ENCODE measurements at regions not wholly inside any gene's neighbourhood (a gene's known extent, or its start where the extent isn't known, plus 50 kb on each side); places are given as distances from the start of the nearest gene placed in this dataset.
"Not testable (repeated sequence)": the region's sequence is repeated elsewhere in the genome, so short reads cannot be mapped to it uniquely, and the experiment has no call there.

DNA sequence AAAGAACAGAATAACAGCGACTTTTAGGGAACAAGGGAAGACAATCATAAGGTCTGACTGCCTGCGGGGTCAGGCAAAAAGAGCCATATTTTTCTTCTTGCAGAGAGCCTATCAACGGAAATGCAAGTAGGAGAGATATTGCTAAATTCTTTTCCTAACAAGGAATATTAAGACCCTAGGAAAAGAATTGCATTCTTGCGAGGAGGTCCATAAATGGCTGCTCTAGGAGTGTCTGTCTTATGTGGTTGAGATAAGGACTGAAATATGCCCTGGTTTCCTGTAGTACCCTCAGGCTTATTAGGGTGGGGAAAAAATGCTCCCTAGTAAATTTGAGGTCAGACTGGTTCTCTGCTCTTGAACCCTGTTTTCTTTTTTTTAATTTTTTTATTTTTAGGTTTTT lies 81.7 kb downstream of the VCAM1 start:
- H3K27me3 ChIP-seq (ENCODE audit: insufficient read depth, low read length); H3K27ac ChIP-seq (ENCODE audit: low read depth, low read length); CTCF ChIA-PET (ENCODE audit: partially characterized antibody); H3K4me1 Mint-ChIP-seq; H3K4me1 ChIP-seq (ENCODE audit: insufficient read depth, low read length); H3K4me3 Mint-ChIP-seq; H3K36me3 ChIP-seq (ENCODE audit: insufficient read depth, low read length); intact Hi-C loops (cut with micrococcal nuclease); POLR2A ChIA-PET (ENCODE audit: partially characterized antibody); H3K27ac Mint-ChIP-seq; H3K36me3 Mint-ChIP-seq; DNase-seq; H3K4me3 ChIP-seq (ENCODE audit: low read length in 2 of 2); H3K9me3 ChIP-seq (ENCODE audit: control insufficient read depth in 1 of 2, low read length in 2 of 2): not testable (repeated sequence)
- peaks cover 0 to 22% (median 12%) of the 10 kb centered on the region in 8 donors for H3K9me3 Mint-ChIP-seq
- H3K27me3 Mint-ChIP-seq: peaks cover 16 to 22% of the 10 kb centered on the region in 2 donors

DNA sequence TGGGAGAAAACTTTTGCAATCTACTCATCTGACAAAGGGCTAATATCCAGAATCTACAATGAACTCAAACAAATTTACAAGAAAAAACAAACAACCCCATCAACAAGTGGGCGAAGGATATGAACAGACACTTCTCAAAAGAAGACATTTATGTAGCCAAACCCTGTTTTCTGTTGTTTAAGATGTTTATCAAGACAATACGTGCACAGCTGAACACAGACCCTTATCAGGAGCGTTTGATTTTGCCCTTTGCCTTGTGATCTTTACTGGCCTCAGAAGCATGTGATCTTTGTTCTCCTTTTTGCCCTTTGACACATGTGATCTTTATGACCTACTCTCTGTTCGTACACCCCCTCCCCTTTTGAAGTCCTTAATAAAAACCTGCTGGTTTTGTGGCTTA lies 83.7 kb downstream of the VCAM1 start:
- H3K4me3 ChIP-seq (ENCODE audit: low read length in 2 of 2); CTCF ChIA-PET (ENCODE audit: partially characterized antibody); DNase-seq; H3K36me3 ChIP-seq (ENCODE audit: insufficient read depth, low read length); H3K4me3 Mint-ChIP-seq; H3K36me3 Mint-ChIP-seq; H3K27me3 ChIP-seq (ENCODE audit: insufficient read depth, low read length); H3K27ac ChIP-seq (ENCODE audit: low read depth, low read length); H3K27ac Mint-ChIP-seq; intact Hi-C loops (cut with micrococcal nuclease); H3K9me3 ChIP-seq (ENCODE audit: control insufficient read depth in 1 of 2, low read length in 2 of 2); H3K4me1 ChIP-seq (ENCODE audit: insufficient read depth, low read length); POLR2A ChIA-PET (ENCODE audit: partially characterized antibody); H3K4me1 Mint-ChIP-seq: not testable (repeated sequence)
- peaks cover 0 to 22% (median 12%) of the 10 kb centered on the region in 8 donors for H3K9me3 Mint-ChIP-seq
- peaks cover 18 to 20% of the 10 kb centered on the region in 2 donors for H3K27me3 Mint-ChIP-seq

DNA sequence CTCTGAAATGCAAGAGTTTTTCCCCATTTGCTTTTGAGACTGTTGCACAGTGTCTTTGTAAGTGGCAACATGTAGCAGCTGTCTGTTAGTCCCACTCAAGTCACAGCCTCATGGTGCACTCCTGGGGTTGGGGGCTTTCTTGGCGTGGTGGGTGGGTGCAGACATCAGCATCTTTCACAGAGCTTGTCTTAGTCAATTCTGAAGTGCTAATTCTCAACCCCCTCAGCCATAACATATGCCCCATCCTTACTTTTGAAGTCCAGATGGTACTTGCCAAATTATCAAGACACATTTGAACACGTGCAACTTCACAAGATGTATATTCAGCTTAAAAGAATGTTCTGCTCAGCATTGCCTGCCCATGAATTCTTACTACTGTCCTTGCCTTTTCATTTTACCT lies 87.1 kb downstream of the VCAM1 start:
- Histone ChIP-seq H3K27me3 (ENCODE audit: insufficient read depth, low read length) (peaks cover 2% of the 10 kb centered on the region), H3K27ac (ENCODE audit: low read depth, low read length) (no peak overlapping the region), H3K4me1 (ENCODE audit: insufficient read depth, low read length) (no peaks in the 10 kb centered on the region), H3K36me3 (ENCODE audit: insufficient read depth, low read length) (no peaks in the 10 kb centered on the region), H3K9me3 (ENCODE audit: control insufficient read depth in 1 of 2, low read length in 2 of 2) (no peaks in the 10 kb centered on the region), H3K4me3 (ENCODE audit: low read length in 2 of 2) (no peak overlapping the region)
- no peak overlapping the region for H3K27ac Mint-ChIP-seq
- H3K4me3 Mint-ChIP-seq: no peak overlapping the region
- no peaks in the 10 kb centered on the region for H3K4me1 Mint-ChIP-seq
- CTCF ChIA-PET (ENCODE audit: partially characterized antibody): no interaction called here
- POLR2A ChIA-PET (ENCODE audit: partially characterized antibody): no interaction called here
- H3K9me3 Mint-ChIP-seq: peaks cover 0 to 8% (median 3%) of the 10 kb centered on the region in 8 donors
- H3K36me3 Mint-ChIP-seq: no peaks in the 10 kb centered on the region
- peaks cover 22 to 26% of the 10 kb centered on the region in 2 donors for H3K27me3 Mint-ChIP-seq
- no peak for DNase-seq
- intact Hi-C loops (cut with micrococcal nuclease): no loop called here

DNA sequence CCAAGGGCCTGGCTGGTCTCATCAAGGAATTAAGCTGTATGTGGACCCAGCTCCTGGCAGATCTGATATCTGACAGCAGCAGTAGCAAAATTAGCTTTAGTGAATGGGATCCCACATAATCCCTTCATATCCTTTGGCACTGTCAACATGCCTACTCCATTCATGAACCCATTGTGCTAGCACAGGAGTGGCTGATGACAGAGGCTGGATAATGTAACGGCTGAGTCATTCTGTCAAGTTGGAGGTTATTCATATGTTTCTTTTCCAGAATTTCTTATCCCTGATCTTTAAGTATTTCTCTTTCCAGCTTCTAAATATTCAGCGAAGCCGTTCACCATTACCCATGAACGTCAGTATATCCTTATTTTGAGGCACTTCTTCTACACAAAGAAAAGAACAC lies 84.3 kb downstream of the EXTL2 start:
- Histone ChIP-seq H3K4me1 (ENCODE audit: insufficient read depth, low read length) (no peaks in the 10 kb centered on the region), H3K9me3 (ENCODE audit: control insufficient read depth in 1 of 2, low read length in 2 of 2) (no peaks in the 10 kb centered on the region), H3K36me3 (ENCODE audit: insufficient read depth, low read length) (no peaks in the 10 kb centered on the region), H3K4me3 (ENCODE audit: low read length in 2 of 2) (no peak overlapping the region), H3K27ac (ENCODE audit: low read depth, low read length) (no peak overlapping the region), H3K27me3 (ENCODE audit: insufficient read depth, low read length) (peaks cover 7% of the 10 kb centered on the region)
- no peak overlapping the region for H3K4me3 Mint-ChIP-seq
- H3K27me3 Mint-ChIP-seq: peaks cover 22 to 29% of the 10 kb centered on the region in 2 donors
- peaks cover 0 to 2% (median 0%) of the 10 kb centered on the region in 8 donors for H3K9me3 Mint-ChIP-seq
- intact Hi-C loops (cut with micrococcal nuclease): no loop called here
- peaks cover 0 to 8% (median 3%) of the 10 kb centered on the region in 4 donors for H3K4me1 Mint-ChIP-seq
- POLR2A ChIA-PET (ENCODE audit: partially characterized antibody): no interaction called here
- no peaks in the 10 kb centered on the region for H3K36me3 Mint-ChIP-seq
- H3K27ac Mint-ChIP-seq: no peak overlapping the region
- CTCF ChIA-PET (ENCODE audit: partially characterized antibody): no interaction called here
- no peak for DNase-seq

DNA sequence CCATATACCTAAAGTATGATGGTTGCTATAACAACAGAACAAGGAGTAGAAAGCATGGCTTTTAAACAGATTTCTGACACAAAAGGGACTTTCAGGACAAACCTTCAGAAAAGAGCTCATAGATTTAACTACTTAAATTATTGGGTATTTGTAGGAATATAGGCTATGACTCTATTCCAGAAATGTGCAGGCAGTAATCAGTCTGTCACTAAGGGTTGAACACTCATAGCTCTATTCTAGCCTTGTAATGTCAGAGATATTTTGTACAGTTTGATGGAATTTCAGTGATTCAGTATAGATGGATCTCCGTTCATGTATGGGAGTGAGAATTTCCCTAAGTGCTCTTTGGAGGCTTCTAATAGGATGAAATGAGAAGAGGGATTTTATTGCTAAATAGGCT lies 82.8 kb downstream of the EXTL2 start:
- H3K4me3 ChIP-seq (ENCODE audit: low read length in 2 of 2): no peak overlapping the region
- peaks cover 11 to 20% of the 10 kb centered on the region in 2 donors for H3K27me3 Mint-ChIP-seq
- intact Hi-C loops (cut with micrococcal nuclease): no loop called here
- H3K9me3 ChIP-seq (ENCODE audit: control insufficient read depth in 1 of 2, low read length in 2 of 2): no peaks in the 10 kb centered on the region
- ChIA-PET POLR2A (ENCODE audit: partially characterized antibody) (no interaction called here), CTCF (ENCODE audit: partially characterized antibody) (no interaction called here)
- H3K4me1 Mint-ChIP-seq: peaks cover 0 to 8% (median 3%) of the 10 kb centered on the region in 4 donors
- DNase-seq: no peak
- no peak overlapping the region for H3K27ac Mint-ChIP-seq
- H3K4me3 Mint-ChIP-seq: no peak overlapping the region
- peaks cover 0 to 2% (median 0%) of the 10 kb centered on the region in 8 donors for H3K9me3 Mint-ChIP-seq
- peaks cover 7% of the 10 kb centered on the region for H3K27me3 ChIP-seq (ENCODE audit: insufficient read depth, low read length)
- no peaks in the 10 kb centered on the region for H3K4me1 ChIP-seq (ENCODE audit: insufficient read depth, low read length)
- H3K27ac ChIP-seq (ENCODE audit: low read depth, low read length): no peak overlapping the region
- H3K36me3 ChIP-seq (ENCODE audit: insufficient read depth, low read length): no peaks in the 10 kb centered on the region
- H3K36me3 Mint-ChIP-seq: no peaks in the 10 kb centered on the region

DNA sequence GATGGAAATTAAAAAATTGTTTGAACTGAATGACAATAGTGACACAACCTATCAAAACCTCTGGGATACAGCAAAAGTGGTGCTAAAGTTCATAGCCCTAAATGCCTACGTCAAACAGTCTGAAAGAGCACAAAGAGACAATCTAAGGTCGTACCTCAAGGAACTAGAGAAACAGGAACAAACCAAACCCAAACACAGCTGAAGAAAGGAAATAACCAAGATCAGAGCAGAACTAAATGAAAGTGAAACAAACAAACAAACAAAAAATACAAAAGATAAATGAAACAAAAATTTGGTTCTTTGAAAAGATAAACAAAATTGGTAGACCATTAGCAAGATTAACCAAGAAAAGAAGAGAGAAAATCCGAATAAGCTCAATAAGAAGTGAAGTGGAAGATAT lies 79.7 kb downstream of the EXTL2 start:
- H3K9me3 ChIP-seq (ENCODE audit: control insufficient read depth in 1 of 2, low read length in 2 of 2); DNase-seq; H3K36me3 ChIP-seq (ENCODE audit: insufficient read depth, low read length); CTCF ChIA-PET (ENCODE audit: partially characterized antibody); H3K27me3 ChIP-seq (ENCODE audit: insufficient read depth, low read length); H3K4me1 ChIP-seq (ENCODE audit: insufficient read depth, low read length); H3K36me3 Mint-ChIP-seq; H3K4me3 ChIP-seq (ENCODE audit: low read length in 2 of 2); H3K9me3 Mint-ChIP-seq; intact Hi-C loops (cut with micrococcal nuclease); H3K4me1 Mint-ChIP-seq; POLR2A ChIA-PET (ENCODE audit: partially characterized antibody); H3K27ac ChIP-seq (ENCODE audit: low read depth, low read length): not testable (repeated sequence)
- Mint-ChIP-seq H3K4me3 (peak overlapping the region in 2 of 8 donors; percentile 1 to 3), H3K27me3 (peaks cover 13 to 21% of the 10 kb centered on the region in 2 donors), H3K27ac (peak overlapping the region in 1 of 7 donors; percentile 3)

DNA sequence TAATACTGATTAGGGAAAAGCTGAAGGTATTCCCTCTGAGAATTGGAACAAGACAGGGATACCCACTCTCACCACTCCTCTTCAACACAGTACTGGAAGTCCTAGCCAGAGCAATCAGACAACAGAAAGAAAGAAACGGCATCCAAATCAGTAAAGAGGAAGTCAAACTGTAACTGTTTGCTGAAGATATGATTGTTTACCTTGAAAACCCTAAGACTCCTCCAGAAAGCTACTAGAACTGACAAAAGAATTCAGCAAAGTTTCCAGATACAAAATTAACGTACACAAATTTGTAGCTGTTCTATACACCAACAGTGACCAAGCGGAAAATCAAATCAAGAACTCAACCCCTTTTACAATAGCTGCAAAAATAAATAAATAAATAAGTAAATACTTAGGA lies 78.6 kb downstream of the EXTL2 start:
- peaks cover 0 to 8% (median 3%) of the 10 kb centered on the region in 4 donors for H3K4me1 Mint-ChIP-seq
- no peak overlapping the region for H3K27ac ChIP-seq (ENCODE audit: low read depth, low read length)
- no peaks in the 10 kb centered on the region for H3K9me3 ChIP-seq (ENCODE audit: control insufficient read depth in 1 of 2, low read length in 2 of 2)
- CTCF ChIA-PET (ENCODE audit: partially characterized antibody): no interaction called here
- H3K4me3 ChIP-seq (ENCODE audit: low read length in 2 of 2): no peak overlapping the region
- H3K9me3 Mint-ChIP-seq: peaks cover under 1 to 8% (median 3%) of the 10 kb centered on the region in 8 donors
- no peak overlapping the region for H3K4me3 Mint-ChIP-seq
- H3K27me3 ChIP-seq (ENCODE audit: insufficient read depth, low read length): peaks cover 7% of the 10 kb centered on the region
- no peak overlapping the region for H3K27ac Mint-ChIP-seq
- peaks cover 16 to 18% of the 10 kb centered on the region in 2 donors for H3K27me3 Mint-ChIP-seq
- H3K36me3 ChIP-seq (ENCODE audit: insufficient read depth, low read length): no peaks in the 10 kb centered on the region
- intact Hi-C loops (cut with micrococcal nuclease): no loop called here
- no peak for DNase-seq
- H3K36me3 Mint-ChIP-seq: no peaks in the 10 kb centered on the region
- POLR2A ChIA-PET (ENCODE audit: partially characterized antibody): no interaction called here
- H3K4me1 ChIP-seq (ENCODE audit: insufficient read depth, low read length): no peaks in the 10 kb centered on the region

DNA sequence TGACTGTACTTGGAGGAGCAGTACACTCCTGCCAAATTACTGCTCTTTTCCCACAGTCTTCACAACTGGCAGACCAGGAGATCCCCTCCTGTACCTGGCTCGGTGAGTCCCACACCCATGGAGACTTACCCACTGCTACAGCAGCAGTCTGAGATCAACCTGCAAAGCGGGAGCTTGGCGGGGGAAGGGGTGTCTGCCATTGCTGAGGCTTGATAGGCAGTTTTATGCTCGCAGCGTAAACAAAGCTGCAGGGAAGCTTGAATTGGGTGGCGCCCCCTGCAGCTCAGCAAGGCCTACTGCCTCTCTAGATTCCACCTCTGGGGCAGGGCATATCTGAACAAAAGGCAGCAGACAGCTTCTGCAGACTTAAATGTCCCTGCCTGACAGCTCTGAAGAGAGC lies 74.4 kb downstream of the EXTL2 start:
- H3K4me3 ChIP-seq (ENCODE audit: low read length in 2 of 2); H3K4me1 Mint-ChIP-seq; H3K36me3 Mint-ChIP-seq; H3K4me1 ChIP-seq (ENCODE audit: insufficient read depth, low read length); H3K27ac Mint-ChIP-seq; H3K4me3 Mint-ChIP-seq; H3K27ac ChIP-seq (ENCODE audit: low read depth, low read length); CTCF ChIA-PET (ENCODE audit: partially characterized antibody); intact Hi-C loops (cut with micrococcal nuclease); H3K36me3 ChIP-seq (ENCODE audit: insufficient read depth, low read length); DNase-seq; H3K27me3 ChIP-seq (ENCODE audit: insufficient read depth, low read length); H3K9me3 ChIP-seq (ENCODE audit: control insufficient read depth in 1 of 2, low read length in 2 of 2); POLR2A ChIA-PET (ENCODE audit: partially characterized antibody): not testable (repeated sequence)
- Mint-ChIP-seq H3K27me3 (peaks cover 11 to 19% of the 10 kb centered on the region in 2 donors), H3K9me3 (peaks cover 3 to 26% (median 23%) of the 10 kb centered on the region in 8 donors)

Data from CD4-positive, alpha-beta memory T cell (primary cell).